NCI-H2227 (cell line): ENCODE measurements at regions not wholly inside any gene's neighbourhood (a gene's known extent, or its start where the extent isn't known, plus 50 kb on each side); places are given as distances from the start of the nearest gene placed in this dataset.
"Not testable (repeated sequence)": the region's sequence is repeated elsewhere in the genome, so short reads cannot be mapped to it uniquely, and the experiment has no call there.

ENCODE experiments used
- DNase-seq: peaks from one replicate; lab custom pipeline; 2025; ENCODE audit not compliant: unreplicated experiment; lab: John Stamatoyannopoulos, UW

DNA sequence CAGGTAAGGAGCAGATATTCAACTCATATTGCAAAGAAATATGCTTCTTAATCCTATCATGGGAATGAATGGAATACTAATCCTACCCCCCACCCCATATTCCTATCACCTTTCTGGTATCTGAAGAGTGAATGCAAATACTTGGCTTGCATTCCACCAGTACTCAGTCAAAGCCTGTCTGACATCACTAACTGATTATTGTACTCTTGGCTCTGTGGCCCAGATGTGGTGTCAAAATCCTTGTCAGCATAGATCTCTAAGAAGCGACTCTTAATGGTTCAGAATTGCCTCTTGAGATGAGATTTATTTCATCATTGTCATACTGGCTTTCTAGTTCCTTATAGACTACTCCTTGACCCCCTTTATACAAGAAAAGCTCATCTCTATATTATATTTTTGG is 604.6 kb downstream of the ADGRL2 start:
- no peak for DNase-seq

GRCh38 chr1:82401116-82401515 is 600.4 kb downstream of the ADGRL2 start:
- DNase-seq, result no peak

DNA sequence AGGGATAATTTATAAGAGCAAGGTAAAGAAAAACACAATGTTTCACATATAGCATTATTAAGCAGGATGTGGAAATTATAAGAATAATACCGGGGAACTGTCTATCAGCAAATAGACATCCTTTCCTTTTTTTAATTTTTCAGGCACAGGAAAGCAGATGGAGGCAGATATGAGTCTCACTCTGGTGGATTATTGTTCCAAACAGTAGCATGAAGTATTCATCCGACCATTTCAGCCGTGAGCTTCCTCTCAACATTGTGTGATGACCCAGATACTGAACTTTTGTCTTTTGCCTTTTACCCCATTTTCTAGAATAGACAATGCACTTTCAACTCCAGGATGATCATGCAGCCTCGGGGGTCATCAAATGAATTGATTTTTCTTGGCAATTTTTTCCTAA is 599.8 kb downstream of the ADGRL2 start:
- DNase-seq, result no peak

DNA sequence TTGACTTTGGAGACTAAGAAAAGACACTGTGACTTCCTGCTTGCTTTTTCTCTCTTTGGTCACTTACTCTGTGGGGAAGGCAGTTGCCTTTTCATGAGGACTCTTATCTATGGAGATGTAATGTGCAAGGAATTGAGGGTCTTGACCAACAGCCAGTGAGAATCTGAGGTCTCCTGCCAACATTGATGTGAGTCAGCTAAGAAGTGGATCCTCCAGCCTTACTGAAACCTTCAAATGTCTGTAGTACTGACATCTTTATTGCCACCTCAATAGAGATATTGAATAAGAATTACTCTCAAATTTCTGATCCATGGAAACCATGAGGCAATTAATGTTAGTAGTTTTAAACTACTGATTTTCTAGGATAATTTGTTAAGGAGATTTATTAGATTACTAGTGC is 598.4 kb downstream of the ADGRL2 start:
- no peak for DNase-seq

DNA sequence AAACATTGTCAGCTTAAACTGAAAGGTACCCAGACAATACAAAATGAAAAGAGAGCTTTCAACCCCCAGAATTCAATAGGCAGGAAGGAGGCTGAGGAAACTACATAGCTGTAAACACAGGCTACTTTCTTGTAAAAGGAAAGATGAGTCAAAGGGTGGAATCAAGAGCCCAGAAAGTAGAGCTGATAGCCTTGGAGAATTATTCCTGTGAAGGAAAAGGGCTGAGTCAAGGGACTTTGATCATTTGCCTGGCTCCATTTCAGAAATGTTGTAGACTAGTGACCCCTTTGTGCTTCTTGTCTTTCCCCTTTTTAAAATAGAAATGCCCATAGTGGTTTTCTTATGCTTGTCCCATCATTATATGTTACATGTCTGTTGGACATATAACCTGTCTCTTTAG is 597.6 kb downstream of the ADGRL2 start:
- no peak for DNase-seq

DNA sequence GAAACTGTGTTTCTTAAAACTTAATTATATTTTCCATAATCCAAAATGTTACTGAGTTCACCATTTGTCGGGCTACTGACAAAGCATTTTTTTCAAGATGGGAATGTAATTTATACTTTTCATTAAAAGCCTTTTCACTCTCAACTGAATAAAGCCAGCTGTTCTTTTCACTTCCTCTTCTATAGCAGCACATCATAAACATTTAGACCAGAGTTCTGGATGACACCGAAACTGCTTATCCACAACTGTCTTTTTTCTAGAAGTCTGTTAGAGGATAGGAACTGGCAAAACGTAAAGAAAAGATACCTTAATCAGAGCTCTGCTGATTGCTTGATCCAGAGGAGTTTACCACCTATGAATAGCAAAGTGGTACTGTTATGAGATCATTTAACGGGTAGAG is 594.7 kb downstream of the ADGRL2 start:
- no peak for DNase-seq

GRCh38 chr1:82392946-82393345 is 592.2 kb downstream of the ADGRL2 start:
- no peak for DNase-seq

DNA sequence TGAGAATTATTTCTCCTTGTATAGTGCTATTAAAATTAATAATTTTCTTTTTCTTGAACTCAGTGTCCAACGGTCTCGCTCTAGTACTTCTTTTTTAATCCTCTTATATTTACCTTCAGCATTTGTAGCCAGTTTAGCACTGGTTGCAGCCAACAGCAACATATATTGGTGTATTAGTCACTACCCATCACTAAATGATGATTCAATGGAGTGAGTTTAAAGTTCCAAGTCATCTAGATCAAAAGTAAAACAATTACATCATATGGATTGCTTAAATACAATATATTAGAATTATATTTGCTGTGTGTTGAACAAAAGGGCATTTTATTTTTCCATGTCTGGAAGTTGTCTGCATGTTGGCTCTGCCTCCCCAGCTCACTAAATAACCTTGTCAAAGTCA is 591.8 kb downstream of the ADGRL2 start:
- no peak for DNase-seq

DNA sequence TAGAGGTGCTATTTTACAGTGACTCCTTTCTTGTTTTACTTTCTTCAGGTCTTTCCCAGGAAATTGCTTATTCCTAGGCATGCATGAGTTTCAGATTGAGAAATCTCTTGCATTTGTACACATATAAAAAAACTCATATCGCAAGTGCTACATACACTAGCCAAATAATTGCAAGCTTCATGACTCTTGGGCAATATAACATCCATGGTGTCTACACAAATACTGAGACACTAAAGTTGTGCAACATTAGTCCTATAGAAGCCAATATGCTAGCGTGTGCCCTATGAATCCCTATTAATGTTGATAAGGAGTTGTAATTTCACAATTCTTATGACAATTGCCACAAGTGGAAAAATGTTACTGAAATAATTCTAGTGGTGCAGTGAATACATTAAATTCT is 591.0 kb downstream of the ADGRL2 start:
- DNase-seq, result no peak

- no peak for DNase-seq
Measured at GRCh38 chr1:82390627-82391026, 589.9 kb downstream of the ADGRL2 start.

GRCh38 chr1:82388679-82389078 is 587.9 kb downstream of the ADGRL2 start:
- no peak for DNase-seq

DNA sequence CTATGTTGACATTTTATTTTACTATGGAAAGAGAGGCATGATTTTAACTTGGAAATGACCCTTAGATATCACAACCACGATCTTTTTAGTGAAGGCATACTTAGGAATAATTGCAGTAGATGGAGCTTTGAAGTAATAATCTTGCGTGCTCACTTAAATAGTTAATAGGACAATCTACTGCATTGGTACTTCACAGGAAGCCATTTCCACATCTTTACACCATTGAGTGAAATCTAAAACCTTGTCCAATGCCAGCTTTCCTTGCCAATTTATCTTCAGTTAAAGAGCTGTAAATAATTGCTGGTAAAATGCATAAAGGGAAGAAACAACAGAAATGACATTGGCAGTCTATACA is 586.3 kb downstream of the ADGRL2 start:
- no peak for DNase-seq

DNA sequence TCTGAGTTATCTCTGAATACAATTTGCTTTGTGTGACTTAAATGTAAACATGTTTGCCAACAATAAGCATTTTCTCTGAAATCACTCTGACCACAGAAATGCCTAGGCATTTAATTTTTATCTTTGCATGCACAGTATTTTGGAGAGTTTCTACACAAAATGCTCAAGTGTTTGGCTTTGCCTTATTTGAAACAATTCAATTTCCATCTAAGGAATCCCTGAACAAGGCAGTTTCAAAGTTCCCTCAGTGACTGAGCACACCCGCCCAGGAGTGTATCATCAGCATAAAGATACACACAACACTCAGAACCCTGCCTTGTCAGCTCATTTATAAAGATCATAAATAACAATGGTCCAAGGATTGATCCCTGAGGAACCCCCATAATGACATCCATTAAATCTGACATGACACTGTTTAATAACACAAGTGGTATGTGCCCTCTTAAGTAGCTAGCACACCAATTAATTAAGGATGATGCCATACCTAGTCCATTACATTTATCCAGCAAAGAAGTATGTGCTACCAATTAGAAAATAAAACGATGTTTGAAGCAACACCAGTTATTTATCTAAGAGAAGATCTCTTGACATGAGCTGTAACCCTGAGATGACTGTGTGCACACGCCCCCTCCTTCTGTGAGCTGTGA is 585.8 kb downstream of the ADGRL2 start:
- no peak for DNase-seq

- no peak for DNase-seq
Measured at GRCh38 chr1:82384776-82385175, 584.0 kb downstream of the ADGRL2 start.

DNA sequence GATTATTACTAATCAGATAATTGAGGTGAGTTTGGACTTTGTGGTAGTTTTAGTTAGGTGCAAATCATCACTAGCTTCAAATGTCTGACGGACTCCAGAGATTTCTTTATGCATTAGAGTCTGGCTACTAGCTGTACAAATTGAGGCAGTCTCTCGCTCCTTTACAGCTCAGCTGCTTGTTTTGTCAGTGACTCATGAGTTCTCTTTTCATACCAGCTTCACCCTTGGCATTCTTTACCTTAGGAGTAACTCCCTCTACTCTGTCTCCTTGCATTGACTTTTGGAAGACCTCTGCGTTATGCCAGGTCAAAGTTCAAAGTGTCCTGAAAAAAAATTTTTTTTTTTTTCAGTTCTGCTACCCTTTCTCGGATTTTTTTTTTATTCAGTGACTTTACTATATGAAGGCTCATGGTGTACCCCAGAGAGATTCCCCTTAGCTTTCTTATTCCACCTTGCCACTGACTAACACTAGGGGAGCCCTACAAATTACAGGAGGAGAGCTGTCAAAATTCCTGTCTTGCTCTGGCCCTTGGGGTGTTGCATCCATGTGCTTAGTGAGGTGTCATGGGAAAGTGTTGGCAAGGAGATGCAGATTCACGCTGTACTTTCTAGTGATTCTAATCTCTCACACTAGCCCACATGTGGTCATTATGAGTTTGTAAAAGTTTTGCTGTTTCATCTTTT is 576.6 kb downstream of the ADGRL2 start:
- no peak for DNase-seq

DNA sequence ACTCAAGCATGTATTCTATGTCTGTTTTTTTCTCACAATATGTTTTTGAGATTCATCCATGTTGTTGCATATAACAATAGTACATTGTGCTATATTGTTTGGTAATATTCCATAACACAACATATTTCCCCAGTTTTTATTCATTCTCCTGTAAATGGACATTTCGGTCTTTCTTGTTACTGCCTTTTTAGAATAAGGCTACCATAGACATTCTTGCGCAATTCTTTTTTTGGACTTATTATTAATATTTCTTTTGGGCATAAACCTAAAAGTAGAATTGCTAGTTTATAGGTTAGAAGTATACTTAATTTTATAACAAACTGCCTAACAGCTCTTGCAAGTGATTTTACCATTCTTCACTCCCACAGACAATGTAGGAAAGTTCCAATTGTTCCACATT is 573.0 kb downstream of the ADGRL2 start:
- DNase-seq, result no peak

DNA sequence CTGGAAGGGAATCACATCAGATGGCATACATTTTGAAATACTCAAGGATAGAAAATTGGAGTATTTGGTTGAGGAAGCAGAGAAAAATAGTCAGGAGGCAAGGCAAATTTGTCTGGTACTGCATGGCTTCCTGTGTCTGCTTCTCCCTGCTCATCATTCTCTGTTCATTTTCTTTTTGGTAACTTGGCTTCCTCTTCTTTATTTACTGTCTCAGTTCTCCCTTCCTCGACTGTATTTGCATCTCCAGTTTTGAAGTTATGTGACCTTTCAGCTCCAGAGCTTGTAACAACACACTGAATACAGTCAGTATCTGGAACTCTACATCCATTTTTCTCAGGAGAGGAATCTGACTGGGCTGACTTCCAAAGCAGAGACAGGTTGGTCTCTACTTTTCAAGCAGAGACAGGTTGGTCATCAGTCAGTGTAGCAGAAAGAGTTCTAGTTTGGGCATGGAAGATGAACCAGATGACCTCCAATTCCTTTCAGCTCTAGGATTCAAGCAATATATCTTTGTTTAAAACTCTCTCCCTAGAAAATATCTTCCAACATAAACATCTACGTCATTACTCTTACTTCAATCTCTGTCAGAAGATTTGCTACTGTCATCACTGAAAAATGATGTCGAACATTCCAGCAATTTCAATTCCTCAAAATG is 571.2 kb downstream of the ADGRL2 start:
- DNase-seq, result no peak

DNA sequence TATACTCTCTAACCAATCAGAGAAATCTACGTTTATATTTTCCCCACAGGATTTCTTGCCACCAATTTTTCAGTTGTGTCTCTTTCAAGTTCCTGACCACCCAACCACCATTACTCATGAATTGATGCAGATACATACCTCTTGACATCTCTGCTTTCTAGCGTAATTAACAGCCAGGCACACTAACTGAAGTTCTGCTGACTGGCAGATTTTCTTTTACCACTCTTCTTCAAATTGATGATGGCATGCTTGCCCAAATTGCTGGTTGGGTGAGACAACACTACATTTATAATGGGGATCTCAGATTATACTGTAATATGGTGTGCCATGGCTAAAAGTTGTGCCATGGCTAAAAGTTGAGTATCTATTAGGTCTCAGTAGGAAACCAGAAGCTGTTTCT is 566.7 kb downstream of the ADGRL2 start:
- DNase-seq, result no peak

DNA sequence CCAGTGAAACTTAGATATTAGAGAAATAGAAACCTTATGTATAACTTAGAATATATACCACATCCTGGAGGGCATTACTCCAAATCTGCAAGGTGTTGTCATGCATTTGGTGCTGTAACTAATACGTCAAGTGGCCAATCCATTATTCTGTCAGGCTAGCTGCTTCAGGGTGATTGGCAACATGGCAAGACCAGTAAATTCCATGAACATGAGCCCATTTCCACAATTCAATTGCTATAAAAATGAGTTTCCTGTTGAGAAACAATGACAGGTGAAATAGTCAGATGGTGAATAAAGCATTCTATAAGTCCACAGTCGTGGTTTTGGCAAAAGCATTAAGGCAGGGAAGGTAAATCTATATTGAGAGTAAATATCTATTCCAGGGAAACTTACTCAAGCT is 566.0 kb downstream of the ADGRL2 start:
- DNase-seq, result no peak

DNA sequence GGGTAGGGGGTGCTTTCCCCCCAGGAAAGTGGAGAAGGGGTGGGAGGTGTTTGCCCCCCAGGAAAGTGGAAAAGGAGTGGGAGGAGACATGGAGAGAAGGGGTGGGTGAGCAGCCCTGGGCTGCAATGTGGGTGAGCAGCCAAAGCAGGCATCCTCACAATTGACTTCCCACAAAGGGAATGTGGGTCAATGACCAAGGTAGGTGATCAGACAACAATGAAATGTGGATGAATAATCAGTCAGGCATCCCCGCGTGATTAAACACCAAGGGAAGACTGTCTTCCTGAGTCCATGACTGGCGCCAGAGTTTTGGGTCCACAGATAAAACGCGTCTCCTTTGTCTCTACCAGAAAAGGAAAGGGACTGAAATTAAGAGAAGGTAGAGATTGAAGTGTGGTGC is 558.8 kb downstream of the ADGRL2 start:
- not testable (repeated sequence) for DNase-seq

DNA sequence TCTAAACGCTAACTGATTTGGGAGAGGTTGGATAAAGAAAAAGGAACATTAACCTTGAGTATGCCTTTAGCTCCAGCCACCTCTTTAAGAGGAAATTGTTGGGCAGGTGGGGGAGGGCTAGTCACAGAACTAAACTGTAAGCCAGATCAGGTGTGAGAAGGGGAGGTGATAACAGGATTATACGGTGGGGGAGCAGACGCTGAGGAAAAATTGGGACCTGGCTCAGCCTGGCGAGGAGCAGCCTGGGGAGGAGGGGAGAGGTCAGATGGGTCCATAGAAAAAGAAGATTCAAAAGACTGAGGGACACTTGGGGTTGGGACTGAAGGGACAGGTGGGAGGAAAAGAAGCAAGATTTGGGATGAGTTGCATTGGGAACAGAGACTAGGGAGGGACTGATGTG is 558.0 kb downstream of the ADGRL2 start:
- not testable (repeated sequence) for DNase-seq

DNA sequence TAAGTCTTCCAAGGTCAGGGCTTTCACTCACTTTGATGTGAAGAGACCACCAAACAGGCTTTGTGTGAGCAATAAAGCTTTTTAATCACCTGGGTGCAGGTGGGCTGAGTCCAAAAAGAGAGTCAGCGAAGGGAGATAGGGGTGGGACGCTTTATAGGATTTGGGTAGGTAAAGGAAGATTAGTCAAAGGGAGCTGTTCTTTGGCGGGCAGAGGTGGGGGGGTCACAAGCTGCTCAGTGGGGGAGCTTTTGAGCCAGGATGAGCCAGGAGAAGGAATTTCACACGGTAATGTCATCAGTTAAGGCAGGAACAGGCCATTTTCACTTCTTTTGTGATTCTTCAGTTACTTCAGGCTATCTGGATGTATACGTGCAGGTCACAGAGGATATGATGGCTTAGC is 553.8 kb downstream of the ADGRL2 start:
- DNase-seq, result not testable (repeated sequence)

GRCh38 chr1:82348487-82348886 is 547.8 kb downstream of the ADGRL2 start:
- DNase-seq, result no peak
